HCT116 (cell line): ENCODE measurements at regions not wholly inside any gene's neighbourhood (a gene's known extent, or its start where the extent isn't known, plus 50 kb on each side); places are given as distances from the start of the nearest gene placed in this dataset.

Experiments used
- ATAC-seq: fragments of 200-7000 bp; cut with Tn5 transposase; 2 replicates; pipeline ENCODE4 v1.9.1; 2020; ENCODE audit warnings: mild to moderate bottlenecking, moderate library complexity
- BruUV-seq: library from RNA; stranded (reverse); fragments of 400-500 nt; replicated peaks from 2 replicates; lab custom pipeline; 2021; lab: Mats Ljungman, UMichigan
- CTCF ChIA-PET: fragments of 300-600 bp; sonication (Branson Sonifier 250); formaldehyde crosslinking; loops from one replicate; lab custom pipeline; 2021; ENCODE audit warnings: antibody characterized with exemption; lab: Charles Lee
- POLR2A ChIA-PET: fragments of 300-600, 350-600 bp; sonication (Branson Sonifier 250); formaldehyde crosslinking; loops from one replicate; lab custom pipeline; 2021; ENCODE audit warnings: antibody characterized with exemption; lab: Charles Lee
- RAD21 ChIA-PET, 2 experiments: fragments of 300-600 bp; sonication (Branson Sonifier 250); formaldehyde crosslinking; loops; one replicate each; lab custom pipeline; 2023; ENCODE audit warnings: low total read pairs in 2 of 2; ENCODE audit not compliant: uncharacterized antibody in 2 of 2, unreplicated experiment in 2 of 2, low non-redundant PET in 1 of 2; lab: Charles Lee
- DNase-seq: peaks from one replicate; pipeline ENCODE4 v3.0.0-alpha.2; 2010; ENCODE audit warnings: low read depth, low spot score
- H2AFZ ChIP-seq: fragments of 200-600 bp; shearing (Covaris generic), sonication (generic); 2 replicates; pipeline ENCODE4 v1.6.1; 2017; ENCODE audit warnings: low read depth, mixed run types, mixed read lengths, antibody characterized with exemption, low read length; ENCODE audit not compliant: poor library complexity, severe bottlenecking
- H3K27ac ChIP-seq: 2 replicates; pipeline ENCODE4 v1.5.1; 2012; ENCODE audit warnings: low read depth, low read length
- H3K27me3 ChIP-seq: fragments of 200-600 bp; sonication (generic); 2 replicates; pipeline ENCODE4 v1.6.1; 2016; ENCODE audit warnings: mixed run types, low read length, mixed read lengths; ENCODE audit not compliant: insufficient read depth
- H3K36me3 ChIP-seq, 2 experiments: fragments of 200-500 bp in 1 of 2; fragments of 200-600 bp in 1 of 2; sonication (Bioruptor generic) in 1 of 2; sonication (generic) in 1 of 2; 2 replicates each; pipeline versions ENCODE4 v1.5.1 to v1.6.1; 2014 to 2016; ENCODE audit warnings: low read length in 2 of 2, inconsistent platforms in 1 of 2, mixed read lengths in 1 of 2, mixed run types in 1 of 2; ENCODE audit not compliant: insufficient read depth in 2 of 2, control insufficient read depth in 1 of 2
- H3K4me1 ChIP-seq, 2 experiments: fragments of 200-600 bp in 1 of 2; sonication (generic) in 1 of 2; 2 replicates each; pipeline versions ENCODE4 v1.5.1 to v1.6.1; 2012 to 2017; ENCODE audit warnings: low read length in 2 of 2, inconsistent platforms in 1 of 2, mild to moderate bottlenecking in 1 of 2, mixed read lengths in 1 of 2, mixed run types in 1 of 2, moderate library complexity in 1 of 2; ENCODE audit not compliant: insufficient read depth in 2 of 2, control insufficient read depth in 1 of 2
- H3K4me2 ChIP-seq: fragments of 200-600 bp; sonication (generic); 2 replicates; pipeline ENCODE4 v1.6.1; 2017; ENCODE audit warnings: mixed run types, low read length, mixed read lengths
- H3K4me3 ChIP-seq, 2 experiments: fragments of 200-600 bp in 1 of 2; sonication (generic) in 1 of 2; replicated peaks in 1 of 2; 2 replicates each; pipeline ENCODE4 v1.5.1; 2011 to 2016; ENCODE audit warnings: low read length in 2 of 2, control low read depth in 1 of 2, low read depth in 1 of 2, mild to moderate bottlenecking in 1 of 2, mixed read lengths in 1 of 2, mixed run types in 1 of 2
- H3K79me2 ChIP-seq: fragments of 200-600 bp; sonication (generic); 2 replicates; pipeline ENCODE4 v1.6.1; 2017; ENCODE audit warnings: mild to moderate bottlenecking, mixed run types, low read length, moderate library complexity, mixed read lengths; ENCODE audit not compliant: insufficient read depth
- H3K9ac ChIP-seq: fragments of 200-600 bp; sonication (generic); 2 replicates; pipeline ENCODE4 v1.6.1; 2016; ENCODE audit warnings: low read length, mixed read lengths
- H3K9me2 ChIP-seq: fragments of 200-600 bp; sonication (generic), shearing (Covaris generic); 2 replicates; pipeline ENCODE4 v1.6.1; 2017; ENCODE audit warnings: mixed run types, mild to moderate bottlenecking, moderate library complexity; ENCODE audit not compliant: insufficient read depth
- H3K9me3 ChIP-seq, 2 experiments: fragments of 200-500 bp in 1 of 2; fragments of 200-600 bp in 1 of 2; sonication (Bioruptor generic) in 1 of 2; sonication (generic) in 1 of 2; 2 replicates each; pipeline ENCODE4 v1.6.1; 2014 to 2017; ENCODE audit warnings: low read length in 2 of 2, mixed read lengths in 2 of 2, inconsistent platforms in 1 of 2, low read depth in 1 of 2, mild to moderate bottlenecking in 1 of 2, mixed run types in 1 of 2, moderate library complexity in 1 of 2; ENCODE audit not compliant: control insufficient read depth in 1 of 2, insufficient read depth in 1 of 2
- H4K20me1 ChIP-seq: fragments of 200-600 bp; sonication (generic), shearing (Covaris generic); 2 replicates; pipeline ENCODE4 v1.6.1; 2017; ENCODE audit warnings: mixed run types, mild to moderate bottlenecking, moderate library complexity; ENCODE audit not compliant: insufficient read depth
- CEBPB ChIP-seq: IDR thresholded peaks from 2 replicates; pipeline ENCODE4 v1.6.1; 2012; ENCODE audit warnings: low read depth
- CTCF ChIP-seq, 3 experiments: fragments of 200-600 bp in 1 of 3; sonication (generic) in 1 of 3; IDR thresholded peaks in 2 of 3; conservative IDR thresholded peaks in 1 of 3; 2 replicates each; pipeline ENCODE4 v1.5.1; 2012 to 2017; ENCODE audit warnings: low read depth in 2 of 3, low read length in 2 of 3, antibody characterized with exemption in 1 of 3, borderline replicate concordance in 1 of 3, control low read depth in 1 of 3, mild to moderate bottlenecking in 1 of 3, mixed read lengths in 1 of 3, mixed run types in 1 of 3, moderate library complexity in 1 of 3; ENCODE audit not compliant: insufficient read depth in 1 of 3
- EGR1 ChIP-seq: IDR thresholded peaks from 2 replicates; pipeline ENCODE4 v1.6.1; 2012; ENCODE audit warnings: low read depth
- ELF1 ChIP-seq: IDR thresholded peaks from 2 replicates; pipeline ENCODE4 v1.6.1; 2012; ENCODE audit warnings: low read depth, borderline replicate concordance
- EZH2phosphoT487 ChIP-seq: fragments of 200-600 bp; IDR thresholded peaks from 2 replicates; pipeline ENCODE4 v1.6.1; 2018; ENCODE audit warnings: antibody characterized with exemption, borderline replicate concordance
- POLR2AphosphoS5 ChIP-seq: IDR thresholded peaks from 2 replicates; pipeline ENCODE4 v1.6.1; 2011; ENCODE audit warnings: mild to moderate bottlenecking, low read depth, low read length, moderate library complexity
- SIN3A ChIP-seq: IDR thresholded peaks from 2 replicates; pipeline ENCODE4 v1.6.1; 2012; ENCODE audit warnings: low read depth
- SP1 ChIP-seq: IDR thresholded peaks from 2 replicates; pipeline ENCODE4 v1.6.1; 2012; ENCODE audit warnings: low read depth
- ZNF274 ChIP-seq: fragments of 200-500 bp; sonication (Bioruptor generic); IDR thresholded peaks from 2 replicates; pipeline ENCODE4 v1.6.1; 2014; ENCODE audit warnings: mild to moderate bottlenecking, low read depth, low read length, inconsistent platforms
- intact Hi-C: fragments of 100-400 bp; cut with micrococcal nuclease; formaldehyde crosslinking; loops from 2 replicates; pipeline ENCODE4 v1.10.0; 2022

DNA sequence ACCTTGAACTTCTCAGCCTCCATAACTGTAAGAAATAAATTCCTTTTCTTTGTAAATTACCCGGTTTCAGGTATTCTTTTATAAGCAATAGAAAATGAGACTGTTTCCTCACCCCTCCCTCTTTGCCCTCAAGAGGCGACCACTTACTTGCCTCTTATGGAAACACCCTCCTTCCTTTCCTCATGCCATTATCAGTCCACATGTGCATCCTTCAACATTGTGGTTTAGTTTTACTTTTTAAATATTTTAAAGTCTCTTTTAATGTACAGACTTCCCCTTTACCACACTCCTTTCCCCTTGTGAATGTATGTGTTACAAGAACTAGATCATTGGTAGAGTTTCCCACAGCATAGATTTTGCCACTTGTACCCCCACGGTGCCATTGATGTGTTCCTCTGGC, 202.4 kb upstream of the SIX2 start:
- no peak overlapping the region for H3K4me3 ChIP-seq
- H3K27me3 ChIP-seq = no peaks in the 10 kb centered on the region
- H3K9me2 ChIP-seq = no peaks in the 10 kb centered on the region
- H3K4me1 ChIP-seq = no peaks in the 10 kb centered on the region
- H4K20me1 ChIP-seq = no peaks in the 10 kb centered on the region
- no peaks in the 10 kb centered on the region for H3K79me2 ChIP-seq
- no peak overlapping the region for H3K9ac ChIP-seq
- H3K4me2 ChIP-seq = no peak overlapping the region
- H3K36me3 ChIP-seq = no peaks in the 10 kb centered on the region
- TF ChIP-seq POLR2AphosphoS5 (no peak), SP1 (no peak), CTCF (IDR thresholded peaks at IDR 0.05 in 2 of 3, conservative IDR thresholded peaks at IDR 0.05 in 1 of 3; ENCODE audit: borderline replicate concordance in 1 of 3, insufficient read depth in 1 of 3, low read depth in 2 of 3, low read length in 2 of 3) (no peak), ELF1 (no peak), EGR1 (no peak), EZH2phosphoT487 (no peak), CEBPB (no peak), SIN3A (no peak), ZNF274 (no peak)
- ChIA-PET RAD21 (no interaction called here), POLR2A (no interaction called here), CTCF (no interaction called here)
- no peaks in the 10 kb centered on the region for H3K9me3 ChIP-seq
- no TSS peak for BruUV-seq
- intact Hi-C loops = no loop called here
- ATAC-seq (no peak), DNase-seq (no peak)
- H3K27ac ChIP-seq = no peak overlapping the region
- no peak overlapping the region for H2AFZ ChIP-seq
